ENCODE measurements at regions not wholly inside any gene's neighbourhood (a gene's known extent, or its start where the extent isn't known, plus 50 kb on each side); places are given as distances from the start of the nearest gene placed in this dataset.

DNA sequence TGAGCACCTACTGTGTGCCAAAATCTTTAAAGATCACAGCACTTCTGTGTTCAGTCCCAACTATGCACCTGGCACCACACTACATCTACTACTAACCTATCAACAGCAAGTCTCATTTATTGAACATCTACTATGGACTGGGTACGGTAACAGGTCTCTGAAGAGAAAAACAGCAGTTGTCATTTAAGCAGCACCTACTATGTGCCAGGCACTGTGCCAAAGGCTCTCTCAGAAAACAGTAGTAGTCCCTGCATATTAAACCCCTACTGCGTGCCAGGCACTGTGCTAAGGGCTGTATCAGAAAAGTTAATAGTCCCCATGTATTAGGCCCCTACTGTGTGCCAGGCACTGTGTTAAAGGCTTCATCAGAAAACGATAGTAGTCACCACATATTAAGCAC, 106.2 kb downstream of the PTPRS start:
- DNase-seq: no peak

DNA sequence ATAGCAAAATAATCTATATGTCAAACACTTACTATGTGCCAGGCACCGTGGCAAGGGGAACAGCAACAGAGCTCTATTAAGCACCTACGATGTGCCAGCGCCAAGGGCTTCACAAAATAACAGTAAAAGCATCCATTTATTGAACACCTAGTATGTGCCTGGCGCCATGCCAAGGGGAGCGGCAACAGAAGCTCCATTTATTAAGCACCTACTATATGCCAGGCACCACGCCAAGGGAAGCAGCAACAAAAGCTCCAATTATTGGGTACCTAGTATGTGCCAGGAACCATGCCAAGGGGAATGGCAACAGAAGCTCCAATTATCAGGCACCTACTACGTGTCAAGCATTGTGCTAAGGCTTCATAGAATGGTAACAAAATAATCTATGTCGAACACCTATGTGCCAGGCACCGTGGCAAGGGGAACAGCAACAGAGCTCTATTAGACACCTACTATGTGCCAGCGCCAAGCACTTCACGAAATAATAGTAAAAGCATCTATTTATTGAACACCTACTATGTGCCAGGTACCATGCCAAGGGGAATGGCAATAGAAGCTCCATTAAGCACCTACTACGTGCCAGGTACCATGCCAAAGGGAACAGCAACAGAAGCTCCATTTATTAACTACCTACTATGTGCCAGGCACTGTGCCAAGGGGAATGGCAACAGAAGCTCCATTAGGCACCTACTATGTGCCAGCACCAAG, 107.7 kb downstream of the PTPRS start:
- peak; percentile 14 for DNase-seq

DNA sequence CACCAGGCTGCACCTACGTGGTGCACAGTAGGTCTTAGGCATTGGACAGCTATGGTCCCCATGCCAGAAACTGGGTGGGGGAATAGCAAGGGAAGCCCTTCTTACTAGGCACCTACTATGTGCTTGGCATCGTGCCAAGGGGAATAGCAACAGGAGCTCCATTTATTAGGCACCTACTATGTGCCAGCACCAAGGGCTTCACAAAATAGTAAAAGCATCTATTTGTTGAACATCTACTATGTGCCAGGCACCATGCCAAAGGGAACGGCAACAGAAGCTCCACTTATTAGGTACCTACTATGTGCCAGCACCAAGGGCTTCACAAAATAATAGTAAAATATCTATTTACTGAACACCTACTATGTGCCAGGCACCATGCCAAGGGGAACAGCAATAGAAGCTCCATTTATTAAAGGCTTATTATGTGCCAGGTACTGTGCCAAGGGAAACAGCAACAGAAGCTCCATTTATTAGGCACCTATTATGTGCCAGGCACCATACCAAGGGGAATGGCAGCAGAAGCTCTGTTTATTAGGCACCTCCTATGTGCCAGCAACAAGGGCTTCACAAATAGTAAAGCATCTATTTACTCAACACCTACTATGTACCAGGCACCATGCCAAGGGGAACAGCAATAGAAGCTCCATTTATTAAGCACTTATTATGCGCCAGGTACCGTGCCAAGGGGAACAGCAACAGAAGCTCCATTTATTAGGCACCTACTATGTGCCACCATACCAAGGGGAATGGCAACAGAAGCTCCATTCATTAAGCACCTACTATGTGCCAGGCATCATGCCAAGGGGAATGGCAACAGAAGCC, 108.5 kb downstream of the PTPRS start:
- DNase-seq: peak; percentile 14

DNA sequence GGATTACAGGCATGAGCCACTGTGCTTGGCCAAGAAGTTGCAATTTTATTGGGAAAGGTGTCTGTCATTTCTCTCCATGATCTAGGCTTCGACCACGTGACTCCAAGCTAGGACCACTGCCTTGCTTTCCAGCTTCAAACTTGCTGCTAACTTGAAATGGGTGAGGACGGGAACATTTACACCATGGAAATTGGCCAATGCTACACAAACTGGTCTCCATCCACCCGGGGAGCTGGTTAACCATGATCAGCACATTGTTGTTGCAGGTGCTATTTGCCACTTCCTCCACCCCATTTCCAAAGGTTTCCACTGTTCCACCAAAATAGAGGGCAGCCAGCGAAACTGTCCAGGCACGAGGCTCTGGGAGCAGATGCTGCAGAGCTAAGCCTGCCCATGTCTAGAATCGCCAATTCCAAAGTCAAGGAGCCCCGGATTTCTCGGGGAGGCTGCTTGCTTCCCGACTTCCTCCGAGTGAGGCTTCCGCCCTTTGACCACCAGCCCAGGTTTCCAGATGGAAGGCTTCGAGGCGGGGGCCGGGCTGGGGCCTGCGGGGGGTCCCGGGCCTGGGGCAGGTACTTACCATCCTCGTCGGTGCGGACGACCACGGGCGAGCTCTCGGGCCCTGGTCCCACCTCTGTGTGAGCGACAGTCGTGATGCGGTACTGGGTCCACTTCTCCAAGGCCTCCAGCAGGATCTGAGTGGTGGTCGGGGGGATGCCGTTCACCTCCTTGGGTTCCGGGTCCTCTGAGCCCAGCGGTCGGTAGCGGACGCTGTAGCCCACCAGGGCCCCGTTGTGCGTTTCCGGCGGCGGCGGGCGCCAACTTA, 109.7 kb downstream of the PTPRS start:
- DNase-seq: no peak

DNA sequence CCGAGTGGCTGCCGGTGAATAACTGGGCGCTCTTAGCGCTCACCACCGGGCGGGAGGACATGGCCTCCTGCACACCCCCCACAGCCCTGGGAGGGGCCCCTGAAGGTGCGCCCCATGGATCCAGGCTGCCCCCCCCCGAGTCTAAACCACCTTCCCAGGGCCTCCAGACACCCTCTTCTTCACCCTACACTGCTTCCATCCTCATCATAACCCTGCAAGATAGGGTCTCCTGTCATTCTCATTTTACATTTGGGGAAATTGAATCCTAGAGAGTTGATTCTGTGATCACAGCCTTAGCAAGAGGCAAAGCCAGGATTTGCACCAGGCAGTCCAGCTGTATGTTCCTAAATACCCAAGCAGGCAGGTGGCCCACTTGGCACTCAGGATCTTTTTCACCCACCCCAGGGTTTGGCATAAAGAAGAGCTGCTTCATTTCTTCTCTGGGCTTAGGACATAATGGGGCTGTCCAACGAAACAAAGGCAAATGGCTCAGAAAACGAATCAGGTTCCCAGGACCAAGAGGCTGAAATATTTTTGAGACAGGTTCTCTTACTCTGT, 110.8 kb downstream of the PTPRS start:
- DNase-seq: no peak

DNA sequence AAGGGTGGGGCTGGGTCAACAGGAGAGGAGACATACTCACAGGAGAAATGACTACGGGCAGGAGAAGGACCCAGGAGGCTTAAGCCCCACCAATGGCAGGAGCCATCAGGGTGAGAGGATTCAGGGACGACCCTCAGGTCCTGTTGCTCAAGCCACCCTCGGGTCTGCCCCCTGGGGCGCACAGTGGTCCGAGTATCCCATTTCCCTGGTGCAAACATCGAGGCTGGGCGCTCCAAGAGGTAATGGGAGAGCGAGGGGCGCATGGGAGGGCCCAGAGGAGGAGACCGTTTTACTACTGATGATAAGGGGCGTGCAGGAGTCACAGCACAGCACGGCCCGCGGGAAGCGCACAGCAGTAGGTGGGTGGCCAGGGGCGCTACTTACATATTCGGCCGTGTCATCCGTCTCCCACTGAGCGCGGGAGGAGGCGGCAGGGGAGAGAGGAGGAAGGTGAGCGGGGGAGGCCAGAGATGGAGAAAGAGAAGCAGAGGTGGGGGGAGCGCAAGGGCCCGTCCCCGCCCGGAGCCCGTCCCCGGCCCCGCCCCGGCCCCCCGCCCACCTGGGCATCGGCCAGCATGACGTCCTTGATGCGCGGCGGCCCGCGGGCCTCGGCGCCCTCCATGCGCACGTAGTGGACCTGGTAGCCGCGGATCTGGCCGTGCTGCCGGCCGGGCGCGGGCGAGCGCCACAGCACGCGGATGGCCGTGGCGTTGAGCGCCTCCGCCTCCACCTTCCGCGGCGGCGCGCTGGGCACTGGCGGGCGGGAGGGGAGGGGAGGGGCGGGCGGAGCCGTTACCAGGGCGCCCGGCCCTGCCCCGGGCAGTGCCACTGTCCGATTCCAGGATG, 111.5 kb downstream of the PTPRS start:
- no peak for DNase-seq

DNA sequence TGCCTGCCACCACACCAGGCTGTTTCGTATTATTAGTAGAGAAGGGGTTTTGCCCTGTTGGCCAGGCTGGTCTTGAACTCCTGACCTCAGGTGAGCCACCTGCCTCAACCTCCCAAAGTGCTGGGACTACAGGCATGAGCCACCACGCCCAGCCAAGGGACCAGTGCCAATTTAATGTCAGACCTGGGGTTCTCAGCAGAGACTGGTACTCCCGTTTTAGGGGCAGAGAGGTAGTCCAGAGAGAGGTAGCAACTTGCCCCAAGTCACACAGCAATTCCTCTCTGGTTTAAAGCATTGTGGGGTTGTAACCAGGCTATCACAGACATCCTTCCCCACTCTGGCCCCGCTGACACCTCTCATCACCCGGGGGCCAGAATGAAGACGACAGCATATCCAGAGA, 112.1 kb downstream of the PTPRS start:
- no peak for DNase-seq

DNA sequence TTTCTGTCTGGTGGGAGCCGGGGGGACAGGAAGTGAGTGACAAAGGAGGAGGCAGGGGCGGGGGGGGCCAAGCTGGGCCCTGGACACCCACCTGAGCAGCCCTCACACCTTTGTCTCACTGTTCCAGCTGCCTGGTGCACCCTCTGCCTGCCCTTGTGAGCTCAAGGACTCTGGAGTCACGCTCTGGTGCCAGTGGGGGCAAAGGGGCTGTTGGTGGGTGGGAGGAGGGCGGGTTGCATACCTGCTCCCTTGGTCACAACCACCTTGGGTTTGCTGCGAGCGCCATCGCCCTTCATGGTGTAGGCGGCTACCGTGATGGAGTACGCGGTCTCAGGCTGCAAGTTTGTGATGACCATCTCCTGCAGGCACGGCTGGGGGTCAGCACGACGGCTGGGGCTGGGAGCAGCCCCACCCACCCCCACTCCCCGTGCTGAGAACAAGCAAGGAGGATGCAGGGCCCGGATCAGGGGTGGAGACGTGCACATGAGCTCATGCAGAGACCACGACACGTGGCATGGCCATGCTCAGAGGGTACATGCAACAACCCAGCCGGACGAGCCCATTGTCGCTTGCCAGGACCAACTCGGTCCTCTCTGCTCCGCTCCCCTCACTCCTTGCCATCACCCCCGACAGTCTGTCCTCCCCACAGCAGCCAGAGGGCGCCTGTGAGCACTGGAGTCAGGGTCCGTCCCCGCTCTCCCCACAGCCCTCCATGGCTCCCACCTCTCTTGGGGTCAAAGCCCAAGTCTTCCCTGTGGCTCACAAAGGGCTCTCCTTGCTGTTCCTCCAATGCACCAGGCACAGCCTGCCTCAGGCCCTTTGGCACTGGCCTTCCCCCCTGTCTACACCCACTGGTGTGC, 114.9 kb downstream of the PTPRS start:
- DNase-seq: no peak

DNA sequence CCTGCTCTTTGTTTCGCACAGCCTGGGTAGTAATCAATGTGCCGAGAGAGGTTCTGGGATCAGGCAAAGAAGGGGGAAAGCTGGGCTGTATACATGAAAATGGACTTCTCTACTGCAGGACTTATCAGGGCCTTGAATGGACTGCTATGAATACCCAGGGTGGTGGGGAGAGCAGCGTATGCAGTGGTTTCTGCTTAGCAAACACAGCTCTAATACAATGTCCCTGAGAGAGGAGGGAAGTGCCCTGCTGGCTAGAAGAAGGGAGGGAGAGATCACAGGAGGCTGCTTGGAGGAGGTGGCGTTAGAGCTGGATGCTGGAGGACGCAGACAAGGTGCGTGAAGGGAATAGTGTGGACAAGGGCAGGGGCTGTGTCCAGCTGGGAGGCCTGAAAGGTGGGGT, 116.1 kb downstream of the PTPRS start:
- DNase-seq: no peak

DNA sequence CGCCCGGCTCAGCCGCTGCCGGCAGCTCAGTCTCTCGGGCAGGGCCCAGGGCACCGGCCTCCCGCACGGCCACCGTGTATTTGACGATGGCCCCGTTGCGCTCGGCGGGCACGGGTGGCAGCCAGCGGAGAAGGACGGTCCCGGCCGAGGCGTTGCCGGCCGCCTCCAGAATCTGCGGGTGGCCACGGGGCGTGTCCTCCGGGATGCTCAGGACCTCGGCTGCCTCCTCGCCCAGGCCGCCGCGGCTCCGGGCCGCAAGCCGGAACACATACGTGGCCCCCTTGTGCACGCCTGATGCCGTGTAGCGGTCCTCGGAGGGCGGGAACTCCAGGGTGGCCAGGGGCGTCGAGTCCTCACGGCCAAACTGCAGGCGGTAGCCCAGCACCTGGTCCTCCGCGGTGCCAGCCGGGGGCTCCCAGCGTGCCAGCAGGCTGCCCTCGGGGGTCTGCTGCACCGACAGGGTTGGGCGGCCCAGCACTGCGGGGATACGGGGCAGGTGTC, 117.7 kb downstream of the PTPRS start:
- no peak for DNase-seq

DNA sequence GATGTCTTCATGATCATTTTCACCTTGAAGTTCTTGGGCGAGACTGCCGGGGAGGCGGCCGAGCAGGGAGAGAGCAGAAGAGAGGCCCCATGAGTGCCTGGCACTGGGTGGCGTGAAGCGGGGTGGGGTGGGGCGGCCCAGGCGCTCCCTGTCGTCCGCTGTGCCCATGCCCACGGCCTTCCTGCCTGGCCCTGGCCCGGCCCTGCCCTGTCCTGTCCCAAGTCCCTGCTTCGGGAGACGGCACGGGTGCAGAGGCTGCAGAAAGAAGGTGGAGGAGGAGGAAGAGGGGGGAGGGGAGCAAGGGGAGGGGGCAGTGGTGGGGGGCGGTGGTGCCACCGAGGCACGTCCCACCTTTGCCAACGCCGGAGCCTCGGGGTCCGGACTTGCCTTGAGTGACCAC, 118.4 kb downstream of the PTPRS start:
- no peak for DNase-seq

DNA sequence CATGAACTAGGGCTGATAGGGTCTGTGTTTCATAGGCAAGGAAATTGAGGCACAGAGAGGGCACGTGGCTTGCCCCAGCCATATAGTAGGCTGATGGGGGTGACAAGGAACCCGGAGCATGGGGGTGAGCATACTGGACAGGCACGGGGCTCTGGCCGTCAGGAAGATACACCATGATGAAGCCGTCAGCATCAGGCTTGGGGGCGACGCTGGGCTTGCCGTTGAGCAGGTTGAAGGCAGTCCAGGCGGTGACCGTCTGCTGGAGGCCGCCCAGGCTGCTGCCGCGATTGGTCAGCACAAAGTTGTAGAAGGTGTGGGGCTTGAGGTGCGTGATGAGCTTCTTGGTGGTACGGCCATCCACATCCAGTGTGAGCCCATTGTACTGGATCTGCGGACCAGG, 119.7 kb downstream of the PTPRS start:
- no peak for DNase-seq

DNA sequence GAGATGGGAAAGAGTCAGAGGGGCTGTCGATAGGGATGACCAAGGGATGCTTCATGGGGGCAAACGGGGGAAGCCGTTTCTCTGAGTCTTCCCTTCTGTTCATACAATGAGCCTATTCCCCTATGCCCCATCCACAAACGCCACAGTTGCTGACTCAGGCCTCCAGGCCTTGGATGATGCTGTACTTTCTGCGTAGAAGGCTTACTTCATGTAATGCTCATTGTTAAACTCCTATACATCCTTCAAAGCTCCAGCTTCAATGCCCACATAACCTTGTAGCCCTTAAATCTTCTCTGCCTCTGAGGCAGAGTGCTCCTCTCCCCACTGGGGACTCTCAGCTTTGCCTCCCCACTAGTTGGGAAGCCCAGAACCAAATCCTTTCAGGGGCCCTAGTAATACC, 120.3 kb downstream of the PTPRS start:
- no peak for DNase-seq

DNA sequence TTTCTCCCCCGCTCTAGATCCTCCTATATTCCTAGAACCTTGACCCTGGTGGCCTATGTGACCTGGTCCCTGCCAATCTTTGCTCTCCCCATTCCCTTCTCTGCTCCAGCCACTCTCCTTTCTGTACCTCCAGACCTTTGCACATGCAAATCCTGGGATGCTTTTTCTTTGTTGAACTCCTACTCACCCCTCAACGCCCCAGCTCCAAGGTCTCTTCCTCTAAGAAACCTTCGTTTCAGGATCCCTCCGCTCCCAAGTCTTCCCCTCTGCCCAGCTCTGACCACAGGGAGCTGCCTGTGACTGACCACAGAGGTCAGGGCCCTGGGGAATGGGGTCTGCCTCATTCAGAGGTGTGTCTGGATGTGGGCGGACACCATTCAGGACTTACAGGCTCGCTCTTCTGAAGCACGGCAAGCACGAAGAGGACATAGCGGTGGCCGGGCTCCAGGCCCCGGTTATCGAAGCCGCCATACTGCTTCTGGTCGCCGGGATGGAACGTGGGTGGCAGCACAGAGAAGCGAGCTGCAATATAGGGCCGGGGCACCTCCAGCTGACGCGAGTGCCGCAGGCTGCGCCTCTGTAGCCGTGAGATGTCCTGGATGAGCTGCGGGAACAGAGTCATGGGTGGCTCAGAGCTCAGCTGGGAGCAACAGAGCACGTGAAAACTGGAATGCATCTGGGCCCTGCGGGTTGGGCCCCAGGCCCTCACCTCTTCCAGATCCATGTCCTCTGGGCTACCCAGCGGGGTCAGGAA, 120.9 kb downstream of the PTPRS start:
- no peak for DNase-seq

DNA sequence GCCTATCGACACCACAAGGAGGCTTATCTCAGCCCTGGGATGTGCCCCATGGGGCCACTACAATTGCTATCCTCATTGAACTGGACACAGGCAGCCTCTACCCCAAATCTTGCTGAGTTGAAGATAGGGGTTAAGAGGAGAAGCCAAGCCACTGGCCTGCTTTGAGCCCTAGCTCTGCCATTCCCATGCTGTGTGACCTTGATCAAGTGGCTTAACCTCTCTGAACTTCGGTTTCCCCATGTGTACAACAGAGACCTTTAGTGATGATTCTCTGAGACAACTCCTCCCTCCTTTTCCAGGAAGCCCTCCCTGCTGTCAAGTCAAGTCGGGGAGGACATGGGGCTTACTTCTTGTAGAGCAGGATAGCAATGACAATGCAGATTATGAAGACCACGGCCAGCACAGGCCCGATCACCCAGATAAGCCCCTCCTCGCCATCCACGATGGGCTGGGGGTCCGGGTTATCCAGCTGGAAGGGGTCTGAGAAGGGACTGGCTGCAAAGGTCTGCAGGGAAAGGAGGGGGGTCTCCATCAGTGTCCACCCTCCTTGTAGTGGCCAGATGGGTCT, 121.6 kb downstream of the PTPRS start:
- DNase-seq: no peak

DNA sequence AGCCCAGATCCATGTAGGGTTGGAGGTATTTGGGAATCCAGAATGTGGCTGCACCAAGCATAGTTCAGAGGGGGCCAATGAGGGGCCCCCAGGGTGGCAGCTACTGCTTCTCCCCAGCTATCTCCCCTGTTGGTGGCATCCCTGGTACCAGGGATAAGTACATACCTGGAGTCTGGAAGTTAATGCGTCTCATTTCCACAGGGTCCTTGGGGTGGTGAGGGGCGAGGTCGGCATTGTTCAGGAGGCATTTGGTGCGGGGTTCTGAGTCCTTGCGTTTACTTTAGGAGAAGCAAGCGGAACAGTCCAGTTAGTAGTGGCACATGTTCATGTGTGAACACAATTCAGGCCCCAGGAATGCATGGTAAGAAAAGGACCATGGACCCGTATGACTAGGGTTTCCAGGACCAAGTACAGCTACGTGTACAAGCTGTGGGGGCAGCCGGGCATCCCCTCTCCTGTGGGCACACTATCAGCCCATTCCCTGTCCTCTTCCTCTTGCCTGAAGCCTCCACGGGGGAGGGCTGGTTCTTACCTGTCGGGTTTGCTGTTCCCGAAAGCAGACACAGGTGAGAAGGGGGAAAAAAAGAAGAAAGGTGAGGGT, 122.3 kb downstream of the PTPRS start:
- DNase-seq: no peak

DNA sequence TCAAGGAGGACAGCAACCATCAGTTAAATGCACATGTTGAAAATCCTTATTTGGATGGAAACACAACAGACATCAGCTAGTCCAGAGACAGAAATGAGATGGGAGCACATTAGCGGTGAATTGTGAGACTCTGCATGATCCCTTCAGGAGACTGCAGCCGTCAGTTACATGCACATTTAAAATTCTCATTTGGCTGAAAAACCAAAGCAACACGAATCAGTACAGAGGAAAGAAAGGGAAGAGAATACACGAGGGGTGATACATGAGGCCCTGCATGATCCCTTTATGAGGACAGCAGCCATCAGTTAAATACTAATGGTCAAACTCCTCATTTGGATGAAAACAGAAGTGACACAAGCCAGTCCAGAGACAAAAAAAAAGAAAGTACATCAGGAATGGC, 123.4 kb downstream of the PTPRS start:
- DNase-seq: no peak

DNA sequence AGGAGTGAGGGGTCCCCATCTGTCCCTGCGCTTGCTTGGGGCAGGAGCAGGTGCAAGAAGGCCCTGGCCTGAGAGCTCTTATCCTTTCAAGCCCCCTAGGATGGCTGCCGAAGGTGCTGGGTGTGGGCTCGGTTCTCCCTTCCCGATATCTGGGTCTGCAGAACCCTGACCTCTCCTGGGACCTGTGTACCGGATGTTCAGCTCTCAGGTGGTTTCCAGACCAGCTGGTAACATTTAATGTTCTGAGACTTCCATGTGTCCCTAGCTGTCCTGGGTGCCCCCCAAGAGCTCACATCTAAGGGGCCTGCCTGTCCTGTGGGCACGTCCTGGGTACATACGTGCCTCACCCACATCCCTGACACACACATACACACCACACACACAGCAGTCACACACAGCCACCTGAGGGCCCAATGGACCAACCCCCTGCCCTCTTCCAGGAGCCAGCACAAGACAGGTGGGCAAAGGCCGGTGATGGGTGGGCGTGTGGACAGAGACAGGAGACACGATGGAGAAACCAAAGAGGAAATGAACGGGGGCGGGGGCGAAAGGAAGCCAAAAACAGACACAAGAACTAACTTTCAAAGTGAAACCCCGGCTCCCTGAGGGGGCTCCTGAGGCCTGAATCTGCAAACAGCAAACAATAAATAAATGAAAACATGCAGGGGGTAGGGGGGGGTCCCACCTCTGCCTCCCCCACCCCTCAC, 124.3 kb downstream of the PTPRS start:
- DNase-seq: no peak

DNA sequence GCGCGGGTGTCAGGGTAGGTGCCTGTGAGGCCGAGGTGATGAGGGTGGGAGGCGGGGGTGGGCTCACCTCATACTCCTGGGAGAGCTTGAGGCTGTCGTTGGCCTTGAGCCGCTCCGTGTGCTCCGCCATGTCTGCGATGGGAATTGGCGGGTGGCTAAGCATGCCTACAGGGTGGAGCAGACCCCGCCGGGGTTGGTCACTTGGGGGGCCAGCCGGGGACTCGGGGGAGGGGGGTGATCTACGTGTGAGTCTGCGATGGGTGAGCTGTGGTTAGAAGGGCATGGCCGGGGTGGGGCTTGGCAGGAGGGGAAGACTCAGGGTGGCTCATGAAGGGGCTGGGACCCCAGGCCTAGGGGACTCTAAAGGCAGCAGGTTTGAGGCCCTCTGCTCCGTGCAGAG, 125.2 kb downstream of the PTPRS start:
- no peak for DNase-seq
